CD4-positive, alpha-beta T cell treated with Interleukin-10 for 1 hour (primary cell): ENCODE measurements at regions not wholly inside any gene's neighbourhood (a gene's known extent, or its start where the extent isn't known, plus 50 kb on each side); places are given as distances from the start of the nearest gene placed in this dataset.

Experiments
- DNase-seq: peaks from one replicate; pipeline ENCODE4 v3.0.0-alpha.2; 2020

- no peak for DNase-seq
These were observed 1176.6 kb upstream of the AUTS2 start for GRCh38 chr7:68421712-68422111.

DNA sequence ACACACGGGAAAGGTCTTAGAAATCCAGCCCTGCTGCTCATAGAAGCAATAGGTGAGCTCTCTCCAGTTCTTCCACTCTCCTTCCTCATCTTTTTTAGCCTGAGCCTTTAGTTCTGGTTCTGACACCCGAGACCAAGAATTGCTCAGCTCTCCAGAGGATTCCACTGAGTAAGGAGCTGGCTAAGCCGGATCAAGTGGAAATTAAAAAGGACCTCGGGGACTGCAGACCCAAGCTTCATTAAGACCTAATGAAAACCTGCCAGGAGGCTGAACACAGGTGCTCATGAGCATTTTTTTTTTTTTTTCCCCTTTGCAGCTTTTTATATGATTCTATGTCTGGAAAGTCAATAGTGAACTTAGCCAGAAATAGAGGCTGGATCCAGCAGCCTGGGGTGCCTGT is 1176.0 kb upstream of the AUTS2 start:
- no peak for DNase-seq

DNA sequence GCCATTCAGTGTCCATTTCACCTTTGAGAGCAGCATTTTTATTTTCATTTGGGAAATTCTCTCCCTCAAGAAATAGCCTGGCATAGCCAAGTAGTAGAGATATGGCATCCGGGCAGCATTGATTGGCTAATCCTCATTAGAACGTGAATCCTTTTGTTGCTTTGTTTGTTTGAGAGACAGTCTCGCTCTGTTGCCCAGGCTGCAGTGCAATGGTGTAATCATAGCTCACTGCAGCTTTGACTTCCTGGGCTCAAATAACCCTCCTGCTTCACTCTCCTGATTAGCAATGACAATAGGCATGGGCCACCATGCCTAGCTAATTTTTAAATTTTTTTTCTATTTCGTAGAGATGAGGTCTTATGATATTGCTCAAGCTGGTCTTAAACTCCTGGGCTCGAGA is 1174.9 kb upstream of the AUTS2 start:
- DNase-seq: no peak

- no peak for DNase-seq
These were observed 1173.5 kb upstream of the AUTS2 start for GRCh38 chr7:68424658-68425297.

- DNase-seq: no peak
These were observed 1172.9 kb upstream of the AUTS2 start for GRCh38 chr7:68425377-68425776.

GRCh38 chr7:68429411-68430117 is 1168.7 kb upstream of the AUTS2 start:
- DNase-seq: no peak

GRCh38 chr7:68432585-68432984 is 1165.7 kb upstream of the AUTS2 start:
- DNase-seq: no peak

GRCh38 chr7:68433462-68434070 is 1164.7 kb upstream of the AUTS2 start:
- DNase-seq: no peak

DNA sequence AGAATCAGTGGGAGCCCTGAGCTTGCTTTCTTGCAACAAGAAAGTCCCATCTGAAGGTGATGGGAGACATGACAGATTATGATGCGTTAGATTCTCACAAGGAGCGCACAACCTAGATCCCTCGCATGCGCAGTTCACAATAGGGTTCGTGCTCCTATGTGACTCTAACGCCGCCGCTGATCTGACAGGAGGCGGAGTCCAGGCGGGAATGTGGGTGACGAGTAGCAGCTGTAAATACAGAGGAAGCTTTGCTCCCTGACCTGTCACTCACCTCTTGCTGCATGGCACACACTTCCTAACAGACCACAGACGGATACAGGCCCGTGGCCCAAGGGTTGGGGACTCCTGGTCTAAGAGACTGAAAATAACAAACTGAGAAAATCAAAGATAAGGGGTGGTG is 1163.4 kb upstream of the AUTS2 start:
- no peak for DNase-seq

GRCh38 chr7:68438016-68438415 is 1160.3 kb upstream of the AUTS2 start:
- DNase-seq: no peak

DNA sequence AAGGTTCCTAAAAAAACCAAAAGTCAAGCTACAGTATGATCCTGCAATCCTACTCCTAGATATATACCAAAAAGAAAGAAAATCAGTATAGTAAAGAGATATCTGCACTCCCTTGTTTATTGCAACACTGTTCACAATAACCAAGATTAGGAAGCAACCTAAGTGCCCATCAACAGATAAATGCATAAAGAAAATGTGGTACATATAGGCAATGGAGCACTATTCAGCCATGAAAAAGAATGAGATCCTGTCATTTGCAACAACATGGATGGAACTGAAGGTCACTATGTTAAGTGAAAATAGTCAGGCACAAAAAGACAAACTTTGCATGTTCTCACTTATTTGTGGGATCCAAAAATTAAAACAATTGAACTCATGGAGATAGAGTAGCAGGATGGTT is 1159.5 kb upstream of the AUTS2 start:
- DNase-seq: no peak

DNA sequence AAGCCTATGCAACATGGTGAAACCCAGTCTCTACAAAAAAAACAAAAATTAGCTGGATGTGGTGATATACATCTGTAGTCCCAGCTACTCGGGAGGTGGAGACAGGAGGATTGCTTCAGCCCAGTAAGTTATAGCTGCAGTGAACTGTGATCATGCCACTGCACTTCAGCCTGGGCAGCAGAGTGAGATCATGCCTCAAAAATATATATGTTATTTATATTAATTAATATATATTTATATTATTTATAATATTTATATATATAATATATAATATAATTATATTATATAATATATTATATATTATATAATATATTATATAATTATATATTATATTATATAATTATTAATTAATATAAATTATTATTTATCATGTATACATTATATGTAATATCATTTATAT is 1158.4 kb upstream of the AUTS2 start:
- DNase-seq: no peak

- DNase-seq: no peak
These were observed 1157.4 kb upstream of the AUTS2 start for GRCh38 chr7:68440866-68441265.

DNA sequence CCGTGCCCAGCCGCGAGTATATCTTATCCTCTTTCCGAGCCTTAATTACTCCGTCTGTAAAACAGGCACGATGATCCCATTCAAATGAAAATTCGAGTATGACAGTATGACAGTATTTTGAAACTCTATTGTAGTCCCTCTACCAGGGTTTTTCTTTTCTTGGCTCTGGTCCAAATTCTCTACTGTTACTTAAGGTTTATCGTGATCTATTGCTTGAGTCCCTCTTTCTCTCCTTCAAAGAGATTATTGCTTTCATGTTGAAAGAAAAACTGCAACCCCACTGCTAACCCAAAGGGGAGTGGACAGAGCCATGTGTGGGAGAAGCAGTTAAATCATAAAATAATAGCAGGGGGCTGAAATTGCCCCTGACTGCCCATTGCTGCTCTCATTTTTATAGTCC is 1156.6 kb upstream of the AUTS2 start:
- DNase-seq: no peak

- no peak for DNase-seq
These were observed 1155.2 kb upstream of the AUTS2 start for GRCh38 chr7:68442931-68443631.

DNA sequence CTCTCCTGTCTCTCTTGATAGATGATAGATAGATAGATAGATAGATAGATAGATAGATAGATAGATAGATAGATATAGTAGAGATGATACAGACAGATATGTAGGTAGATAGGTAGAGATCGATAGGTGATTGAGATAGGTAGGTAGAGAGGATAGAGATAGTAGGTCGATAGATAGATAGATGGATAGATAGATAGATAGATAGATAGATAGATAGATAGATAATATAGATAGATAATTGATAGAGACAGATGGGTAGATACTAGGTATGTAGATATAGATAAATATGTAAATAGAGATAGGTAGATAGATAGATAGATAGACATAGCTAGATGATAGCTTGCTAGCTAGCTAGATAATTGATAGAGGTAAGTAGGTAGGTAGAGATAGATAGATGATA is 1154.2 kb upstream of the AUTS2 start:
- no peak for DNase-seq

DNA sequence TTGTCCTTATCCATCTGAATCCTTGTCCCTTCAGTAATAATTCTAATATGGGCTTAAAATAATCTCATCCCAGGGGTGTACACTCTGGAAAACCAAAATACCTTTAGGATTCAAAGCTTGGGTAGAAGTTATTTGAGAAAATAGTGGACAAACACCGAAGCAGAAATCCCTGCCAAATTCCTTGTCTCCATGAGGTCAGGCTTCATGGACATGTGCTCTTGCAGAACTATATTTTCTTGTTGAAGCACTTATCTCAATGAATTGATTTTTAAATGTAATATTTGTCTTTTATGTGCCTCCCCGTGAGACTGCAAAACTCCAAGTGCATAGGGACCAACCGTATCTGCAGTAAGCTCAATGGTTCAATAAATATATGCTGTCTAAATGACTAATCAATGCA is 1153.3 kb upstream of the AUTS2 start:
- no peak for DNase-seq

- DNase-seq: no peak
These were observed 1152.1 kb upstream of the AUTS2 start for GRCh38 chr7:68446183-68446582.

DNA sequence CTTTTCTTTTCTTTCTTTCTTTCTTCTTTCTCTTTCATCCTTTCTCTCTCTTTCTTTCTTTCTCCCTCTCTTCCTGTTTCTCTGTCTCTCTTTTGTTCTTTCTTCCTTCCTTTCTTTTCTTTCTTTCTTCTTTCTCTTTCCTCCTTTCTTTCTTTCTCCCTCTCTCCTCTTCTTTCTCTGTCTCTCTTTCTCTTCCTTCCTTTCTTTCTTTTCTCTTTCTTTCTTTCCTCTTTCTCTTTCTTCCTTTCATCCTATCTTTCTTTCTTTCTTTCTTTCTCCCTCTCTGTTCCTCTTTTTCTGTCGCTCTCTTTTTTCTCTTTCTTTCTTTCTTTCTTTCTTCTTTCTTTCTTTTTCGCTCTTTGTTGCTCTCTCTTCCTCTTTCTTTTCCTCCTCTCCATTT is 1149.2 kb upstream of the AUTS2 start:
- no peak for DNase-seq

GRCh38 chr7:68449816-68450215 is 1148.5 kb upstream of the AUTS2 start:
- DNase-seq: no peak

DNA sequence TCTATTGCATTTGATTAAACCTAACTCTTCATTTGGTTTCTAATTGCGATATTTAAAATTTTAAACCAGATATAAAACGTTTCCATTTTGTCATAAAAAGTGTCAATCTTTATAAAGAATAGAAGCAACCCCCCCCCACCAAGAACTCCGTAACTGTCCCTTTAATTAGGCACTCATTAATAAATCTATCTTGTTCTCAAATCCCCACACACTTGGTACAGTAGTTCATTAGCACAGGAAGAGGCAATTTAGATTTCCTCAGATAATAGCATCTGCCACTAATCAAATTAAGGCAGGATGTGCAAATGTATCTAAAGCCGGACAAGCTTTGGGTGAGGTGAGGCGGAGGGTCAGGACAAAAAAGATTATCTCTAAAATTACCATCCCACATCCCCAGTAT is 1143.3 kb upstream of the AUTS2 start:
- no peak for DNase-seq

DNA sequence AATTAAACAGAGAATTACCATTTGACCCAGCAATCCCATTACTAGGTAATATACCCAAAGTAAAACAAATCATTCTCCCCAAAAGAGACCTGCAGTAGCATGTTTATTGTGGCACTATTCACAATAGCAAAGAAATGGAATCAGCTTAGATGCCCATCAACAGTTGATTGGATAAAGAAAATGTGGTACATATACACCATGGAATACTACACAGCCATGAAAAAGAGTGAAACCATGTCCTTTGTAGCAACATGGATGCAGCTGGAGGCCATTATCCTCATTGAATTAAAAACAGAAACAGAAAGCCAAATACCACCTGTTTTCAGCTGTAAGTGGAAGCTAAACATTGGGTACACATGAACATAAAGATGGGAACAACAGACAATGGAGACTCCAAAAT is 1141.8 kb upstream of the AUTS2 start:
- DNase-seq: no peak

DNA sequence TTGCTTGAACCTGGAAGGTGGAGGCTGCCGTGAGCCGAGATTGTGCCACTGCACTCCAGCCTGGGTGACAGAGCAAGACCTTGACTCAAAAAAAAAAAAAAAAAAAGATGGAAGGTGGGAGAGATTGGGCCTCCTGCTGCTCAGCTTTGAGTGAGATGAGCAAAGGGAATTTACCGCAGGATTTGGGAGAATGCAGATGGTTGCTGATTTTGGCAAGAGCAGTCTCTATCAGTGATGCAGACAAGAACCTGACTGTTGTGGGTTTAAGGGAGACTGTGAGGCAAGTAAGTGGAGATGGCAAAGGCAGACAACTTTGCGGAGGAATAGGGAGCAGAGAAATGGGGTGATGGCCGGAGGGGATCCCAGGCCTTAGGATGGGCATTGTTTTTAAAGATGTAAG is 1140.8 kb upstream of the AUTS2 start:
- DNase-seq: no peak
